Bronchial epithelial cell (primary cell): ENCODE measurements at regions not wholly inside any gene's neighbourhood (a gene's known extent, or its start where the extent isn't known, plus 50 kb on each side); places are given as distances from the start of the nearest gene placed in this dataset.

Experiments used
- DNase-seq: peaks from one replicate; pipeline ENCODE4 v3.0.0-alpha.2; 2010; ENCODE audit warnings: low read depth
- FAIRE-seq: peaks from 2 replicates; lab custom pipeline; 2011; peaks lifted over from hg19 to GRCh38; lab: Jason Lieb, UNC
- H3K27me3 ChIP-seq: 2 replicates; pipeline ENCODE4 v1.5.1; 2011; ENCODE audit warnings: low read length; ENCODE audit not compliant: control insufficient read depth, insufficient read depth
- H3K36me3 ChIP-seq: 2 replicates; pipeline ENCODE4 v1.5.1; 2011; ENCODE audit warnings: low read length; ENCODE audit not compliant: control insufficient read depth, insufficient read depth
- H3K4me3 ChIP-seq: 2 replicates; pipeline ENCODE4 v1.5.1; 2011; ENCODE audit warnings: mild to moderate bottlenecking, low read depth, low read length, control low read depth
- CTCF ChIP-seq: IDR thresholded peaks from 2 replicates; pipeline ENCODE4 v1.5.1; 2011; ENCODE audit warnings: mild to moderate bottlenecking, moderate library complexity, low read length, control low read depth, inconsistent platforms; ENCODE audit not compliant: insufficient read depth, severe bottlenecking

DNA sequence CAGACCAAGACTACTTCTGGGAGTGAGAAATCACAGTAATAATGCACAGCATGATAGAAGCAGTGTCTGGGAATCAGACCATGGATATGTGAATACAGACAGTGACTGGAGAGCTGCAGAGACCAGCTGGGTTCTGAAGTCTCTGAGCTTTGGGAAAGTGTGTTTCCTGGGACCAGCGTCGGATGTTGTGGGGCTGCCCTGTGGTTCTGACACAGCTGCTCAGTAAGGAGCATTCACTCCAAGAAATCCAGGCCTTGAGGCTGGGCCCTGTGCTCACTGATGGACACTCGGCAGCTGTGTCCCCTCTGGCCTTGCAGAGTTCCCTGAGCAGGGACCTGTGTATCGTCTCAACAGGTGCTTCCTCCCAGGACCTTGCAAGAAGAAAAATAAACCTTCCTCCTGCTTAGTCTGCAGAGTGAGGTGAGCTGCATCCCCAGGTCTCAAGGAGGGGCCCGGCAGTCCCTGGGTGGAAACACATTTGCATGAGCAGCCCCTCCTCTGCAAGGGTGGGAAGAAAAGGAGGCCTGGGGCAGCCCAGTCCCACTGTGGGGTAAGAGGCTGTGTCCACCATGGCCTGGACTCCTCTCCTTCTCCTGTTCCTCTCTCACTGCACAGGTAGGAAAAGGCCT lies 107.9 kb downstream of the VPREB1 start:
- no peak overlapping the region for H3K4me3 ChIP-seq
- H3K36me3 ChIP-seq: no peaks in the 10 kb centered on the region
- DNase-seq (no peak), FAIRE-seq (no peak)
- no peak for TF ChIP-seq CTCF
- peaks cover 6% of the 10 kb centered on the region for H3K27me3 ChIP-seq

DNA sequence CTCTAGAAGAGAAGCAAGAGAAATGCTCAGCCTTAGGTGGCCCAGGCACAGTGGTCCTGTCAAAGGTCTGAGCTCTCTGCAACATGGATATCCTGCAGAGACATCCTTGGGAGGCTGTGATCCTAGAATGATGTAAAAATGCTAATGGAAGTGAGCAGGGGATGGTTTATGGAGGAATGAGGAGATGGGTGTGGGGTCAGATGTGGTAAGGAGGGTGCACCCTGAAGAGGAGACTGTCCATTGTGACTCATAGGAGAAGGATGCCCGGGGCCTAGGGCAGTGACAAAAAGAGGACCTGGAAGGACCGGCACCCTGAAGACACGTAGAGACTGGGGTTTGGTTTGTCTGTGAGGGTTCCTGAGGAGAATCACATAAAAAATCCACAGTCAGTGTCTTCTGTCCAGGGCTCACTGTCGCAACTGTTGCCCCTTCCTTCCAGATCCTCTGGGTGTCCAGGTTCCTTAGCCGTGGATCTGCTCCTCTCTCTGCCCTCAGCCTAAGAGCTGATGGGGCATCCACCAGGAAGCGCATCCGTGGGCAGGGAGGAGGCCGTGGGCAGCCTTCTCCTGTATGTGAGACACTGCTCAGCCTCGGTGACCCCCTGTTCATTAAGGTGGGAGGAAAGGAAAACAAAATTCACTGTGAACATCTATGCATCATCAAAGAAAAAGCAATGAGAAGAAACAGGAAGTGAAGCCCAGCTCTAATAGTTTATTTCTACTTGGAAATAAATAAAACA lies 110.7 kb downstream of the VPREB1 start:
- no peak for TF ChIP-seq CTCF
- Histone ChIP-seq H3K36me3 (no peaks in the 10 kb centered on the region), H3K4me3 (no peak overlapping the region), H3K27me3 (peaks cover 6% of the 10 kb centered on the region)
- peak; percentile 86 for FAIRE-seq
- no peak for DNase-seq

DNA sequence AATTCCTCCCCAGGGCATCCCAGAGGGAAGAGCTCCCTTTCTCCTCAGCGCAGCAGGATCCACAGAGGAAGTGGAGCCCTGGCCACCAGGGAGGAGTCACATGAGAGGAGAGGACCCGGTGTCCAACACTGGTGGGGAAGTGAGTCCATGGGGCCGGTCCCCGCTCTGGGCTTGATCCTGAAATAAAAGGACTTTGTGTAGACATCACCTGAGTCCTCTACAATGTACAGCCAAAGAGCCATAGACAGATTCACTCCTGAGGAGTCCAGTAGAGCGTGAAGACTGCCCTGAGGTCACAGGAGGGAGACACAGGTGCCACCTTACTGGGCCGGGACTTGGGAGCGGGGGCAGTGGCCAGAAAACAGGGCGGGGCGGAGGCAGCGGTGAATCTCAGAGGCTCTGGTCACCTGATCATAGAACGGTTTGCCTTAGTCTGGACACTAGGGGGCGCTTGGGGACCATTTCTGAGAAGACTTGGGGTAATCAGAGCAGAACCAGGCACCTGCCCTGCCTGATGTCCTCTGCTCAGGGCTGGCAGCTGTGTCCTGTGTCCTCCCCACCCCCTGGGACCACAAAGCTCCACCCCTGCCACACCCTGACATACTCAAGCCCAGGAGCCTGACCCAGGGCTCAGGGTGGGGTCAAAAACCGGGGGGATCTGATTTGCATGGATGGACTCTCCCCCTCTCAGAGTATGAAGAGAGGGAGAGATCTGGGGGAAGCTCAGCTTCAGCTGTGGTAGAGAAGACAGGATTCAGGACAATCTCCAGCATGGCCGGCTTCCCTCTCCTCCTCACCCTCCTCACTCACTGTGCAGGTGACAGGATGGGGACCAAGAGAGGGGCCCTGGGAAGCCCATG lies 112.7 kb downstream of the VPREB1 start:
- FAIRE-seq: peak; percentile 28
- peak; percentile 90 for TF ChIP-seq CTCF
- DNase-seq: peak; percentile 60

GRCh38 chr22:22358152-22358551 lies 113.6 kb downstream of the VPREB1 start:
- Histone ChIP-seq H3K4me3 (no peak overlapping the region), H3K27me3 (peaks cover 6% of the 10 kb centered on the region), H3K36me3 (no peaks in the 10 kb centered on the region)
- no peak for TF ChIP-seq CTCF
- FAIRE-seq (no peak), DNase-seq (no peak)

More for the DNA sequence above, 112.7 kb downstream of the VPREB1 start:
- H3K27me3 ChIP-seq: peaks cover 6% of the 10 kb centered on the region
- no peak overlapping the region for H3K4me3 ChIP-seq
- no peaks in the 10 kb centered on the region for H3K36me3 ChIP-seq

- FAIRE-seq (no peak), DNase-seq (no peak)
- Histone ChIP-seq H3K4me3 (no peak overlapping the region), H3K36me3 (no peaks in the 10 kb centered on the region), H3K27me3 (peaks cover 9% of the 10 kb centered on the region)
- TF ChIP-seq CTCF: no peak
These were observed 114.1 kb downstream of the VPREB1 start for GRCh38 chr22:22358686-22359085.
